ENCODE measurements at regions not wholly inside any gene's neighbourhood (a gene's known extent, or its start where the extent isn't known, plus 50 kb on each side); places are given as distances from the start of the nearest gene placed in this dataset.

GRCh38 chr5:67509402-67510186, 313.0 kb upstream of the CD180 start:
- Histone ChIP-seq H3K9me3 (ENCODE audit: control insufficient read depth, insufficient read depth, low read depth, low read length) (no peaks in the 10 kb centered on the region), H3K36me3 (ENCODE audit: control insufficient read depth in 2 of 2, insufficient read depth in 1 of 2, low read length in 2 of 2) (no peaks in the 10 kb centered on the region), H3K4me3 (ENCODE audit: low read depth, low read length) (no peak overlapping the region), H3K4me1 (ENCODE audit: control insufficient read depth, insufficient read depth, low read length) (no peaks in the 10 kb centered on the region), H3K27ac (ENCODE audit: extremely low read depth, low read depth, low read length) (no peak overlapping the region)
- POLR2A ChIA-PET: no interaction called here
- TF ChIP-seq ZBTB20 (tag by site-specific recombination; IDR thresholded peaks at IDR 0.05) (no peak), ZNF146 (tag by site-specific recombination; IDR thresholded peaks at IDR 0.05) (0 out of 2 replicates have a peak, but pooled peaks have one; percentile 39)
- CTCF ChIA-PET: interaction anchor here (1.2 kb wide), 1 partner anchor 16 kb away, joined by 5 read pairs; no protein-coding TSS in a partner anchor

- Histone ChIP-seq H3K36me3 (ENCODE audit: control insufficient read depth in 2 of 2, insufficient read depth in 1 of 2, low read length in 2 of 2) (no peaks in the 10 kb centered on the region), H3K4me3 (ENCODE audit: low read depth, low read length) (no peak overlapping the region), H3K27ac (ENCODE audit: extremely low read depth, low read depth, low read length) (no peak overlapping the region), H3K9me3 (ENCODE audit: control insufficient read depth, insufficient read depth, low read depth, low read length) (no peaks in the 10 kb centered on the region), H3K4me1 (ENCODE audit: control insufficient read depth, insufficient read depth, low read length) (no peaks in the 10 kb centered on the region)
- ChIA-PET POLR2A (interaction anchor here (0.6 kb wide), 1 partner anchor 11 kb away, joined by 3 read pairs; no protein-coding TSS in a partner anchor), CTCF (no interaction called here)
- TF ChIP-seq TSHZ1 (tag by site-specific recombination; IDR thresholded peaks at IDR 0.05; ENCODE audit: borderline replicate concordance) (no peak), PRDM1 (tag by site-specific recombination; IDR thresholded peaks at IDR 0.05) (peak; percentile 80)
Measured at GRCh38 chr5:67506241-67506640, 309.6 kb upstream of the CD180 start.

GRCh38 chr5:67502951-67503350, 306.4 kb upstream of the CD180 start:
- CTCF ChIA-PET: interaction anchor here (1.5 kb wide), 1 partner anchor 9 kb away, joined by 6 read pairs; no protein-coding TSS in a partner anchor
- POLR2A ChIA-PET: no interaction called here
- TF ChIP-seq ZXDB (tag by site-specific recombination; IDR thresholded peaks at IDR 0.05): no peak
- TF ChIP-seq ZNF280D (tag by site-specific recombination; IDR thresholded peaks at IDR 0.05): no peak
- TF ChIP-seq YY1 (tag by site-specific recombination; IDR thresholded peaks at IDR 0.05): no peak
- no peak for TF ChIP-seq IKZF3 (tag by site-specific recombination; IDR thresholded peaks at IDR 0.05)
- no peak for TF ChIP-seq ZNF449 (tag by site-specific recombination; IDR thresholded peaks at IDR 0.05)
- no peak for TF ChIP-seq ZNF148 (tag by site-specific recombination; IDR thresholded peaks at IDR 0.05; ENCODE audit: borderline replicate concordance)
- H3K9me3 ChIP-seq (ENCODE audit: control insufficient read depth, insufficient read depth, low read depth, low read length): no peaks in the 10 kb centered on the region
- H3K27ac ChIP-seq (ENCODE audit: extremely low read depth, low read depth, low read length): no peak overlapping the region
- H3K4me3 ChIP-seq (ENCODE audit: low read depth, low read length): no peak overlapping the region
- no peaks in the 10 kb centered on the region for H3K4me1 ChIP-seq (ENCODE audit: control insufficient read depth, insufficient read depth, low read length)
- H3K36me3 ChIP-seq (ENCODE audit: control insufficient read depth in 2 of 2, insufficient read depth in 1 of 2, low read length in 2 of 2): no peaks in the 10 kb centered on the region

Data from HEK293 (cell line).